Stimulated activated memory B cell treated with anti-CD40 and anti-IgM and Interleukin-4, amounts not matched to agents 10 μg/mL and 1 μg/mL and 100 μg/mL, for 72 hours (primary cell): ENCODE measurements at regions not wholly inside any gene's neighbourhood (a gene's known extent, or its start where the extent isn't known, plus 50 kb on each side); places are given as distances from the start of the nearest gene placed in this dataset.

Experiments used
- ATAC-seq: fragments of 150-1000 bp; cut with Tn5 transposase; 2 replicates; pipeline ENCODE4 v1.10.0; 2021
- H3K27ac Mint-ChIP-seq: one replicate; pipeline ENCODE4 v1.8.0; 2022; ENCODE audit warnings: mild to moderate bottlenecking, mixed read lengths
- H3K27me3 Mint-ChIP-seq: one replicate; pipeline ENCODE4 v1.8.0; 2022; ENCODE audit warnings: mixed read lengths
- H3K36me3 Mint-ChIP-seq: one replicate; pipeline ENCODE4 v1.8.0; 2022; ENCODE audit warnings: mixed read lengths
- H3K4me1 Mint-ChIP-seq: one replicate; pipeline ENCODE4 v1.8.0; 2022; ENCODE audit warnings: mixed read lengths
- H3K4me3 Mint-ChIP-seq: one replicate; pipeline ENCODE4 v1.8.0; 2022; ENCODE audit warnings: mild to moderate bottlenecking, moderate library complexity, mixed read lengths
- H3K9me3 Mint-ChIP-seq: one replicate; pipeline ENCODE4 v1.8.0; 2022; ENCODE audit warnings: mixed read lengths

GRCh38 chr20:56872620-56873458 lies 243.7 kb downstream of the TFAP2C start:
- ATAC-seq = no peak
- Mint-ChIP-seq H3K4me1 (no peaks in the 10 kb centered on the region), H3K27me3 (no peaks in the 10 kb centered on the region), H3K9me3 (peaks cover 6% of the 10 kb centered on the region), H3K4me3 (no peak overlapping the region), H3K36me3 (no peaks in the 10 kb centered on the region), H3K27ac (no peak overlapping the region)

DNA sequence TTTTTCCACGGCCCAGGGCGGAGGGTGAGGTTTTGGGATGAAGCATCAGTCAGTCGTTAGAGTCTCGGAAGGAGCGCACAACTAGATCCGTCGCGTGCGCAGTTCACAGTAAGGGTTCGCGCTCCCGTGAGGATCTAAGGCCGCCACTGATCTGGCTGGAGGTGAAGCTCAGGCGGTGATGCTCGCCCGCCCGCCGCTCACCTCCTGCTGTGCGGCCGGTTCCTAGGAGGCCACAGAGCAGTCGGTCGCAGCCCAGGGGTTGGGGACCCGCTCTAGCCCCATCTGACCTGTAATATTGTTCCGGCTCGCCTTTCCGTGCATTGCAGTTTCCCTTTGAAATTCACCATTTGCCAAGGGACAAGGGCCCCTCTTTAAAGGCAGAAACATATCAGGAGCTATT lies 244.7 kb downstream of the TFAP2C start:
- no peaks in the 10 kb centered on the region for H3K36me3 Mint-ChIP-seq
- H3K4me3 Mint-ChIP-seq = no peak overlapping the region
- no peak overlapping the region for H3K27ac Mint-ChIP-seq
- H3K27me3 Mint-ChIP-seq = no peaks in the 10 kb centered on the region
- H3K4me1 Mint-ChIP-seq = no peaks in the 10 kb centered on the region
- H3K9me3 Mint-ChIP-seq = peaks cover 16% of the 10 kb centered on the region
- no peak for ATAC-seq

DNA sequence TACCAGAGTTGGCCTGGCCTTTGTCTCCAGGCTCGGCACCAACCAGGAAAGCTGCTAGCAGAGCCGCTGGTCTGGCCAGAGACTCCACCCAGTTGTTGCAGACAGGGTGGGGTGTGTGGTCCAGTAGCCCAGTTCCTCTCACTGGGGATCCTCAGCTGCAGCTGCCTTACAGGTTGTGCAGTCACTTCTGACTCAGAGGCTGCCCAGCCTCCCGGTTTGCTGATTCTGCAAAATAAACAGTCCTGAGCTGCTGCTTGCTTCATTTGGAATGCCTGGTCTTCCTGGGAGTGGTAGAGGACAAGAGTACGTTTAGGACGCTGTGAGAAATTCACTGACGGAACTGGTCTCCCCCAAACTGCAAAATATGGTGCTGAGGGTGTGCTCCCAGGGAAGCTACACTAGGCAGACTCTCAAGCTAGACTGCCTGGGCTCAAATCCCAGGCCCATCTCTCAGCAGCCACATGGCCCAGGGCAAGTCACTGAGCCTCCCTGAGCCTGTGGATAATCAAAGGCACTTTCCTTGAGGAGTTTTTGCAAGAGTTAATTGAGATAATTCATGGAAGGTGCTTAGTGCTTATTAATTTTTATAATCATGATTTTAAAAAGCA lies 246.1 kb downstream of the TFAP2C start:
- ATAC-seq = no peak
- peaks cover 16% of the 10 kb centered on the region for H3K9me3 Mint-ChIP-seq
- no peaks in the 10 kb centered on the region for H3K27me3 Mint-ChIP-seq
- no peak overlapping the region for H3K27ac Mint-ChIP-seq
- H3K4me3 Mint-ChIP-seq = no peak overlapping the region
- H3K4me1 Mint-ChIP-seq = no peaks in the 10 kb centered on the region
- H3K36me3 Mint-ChIP-seq = no peaks in the 10 kb centered on the region

GRCh38 chr20:56875803-56876202 lies 246.7 kb downstream of the TFAP2C start:
- H3K9me3 Mint-ChIP-seq = peaks cover 16% of the 10 kb centered on the region
- no peaks in the 10 kb centered on the region for H3K36me3 Mint-ChIP-seq
- H3K4me1 Mint-ChIP-seq = no peaks in the 10 kb centered on the region
- no peaks in the 10 kb centered on the region for H3K27me3 Mint-ChIP-seq
- H3K4me3 Mint-ChIP-seq = no peak overlapping the region
- ATAC-seq = no peak
- H3K27ac Mint-ChIP-seq = no peak overlapping the region

DNA sequence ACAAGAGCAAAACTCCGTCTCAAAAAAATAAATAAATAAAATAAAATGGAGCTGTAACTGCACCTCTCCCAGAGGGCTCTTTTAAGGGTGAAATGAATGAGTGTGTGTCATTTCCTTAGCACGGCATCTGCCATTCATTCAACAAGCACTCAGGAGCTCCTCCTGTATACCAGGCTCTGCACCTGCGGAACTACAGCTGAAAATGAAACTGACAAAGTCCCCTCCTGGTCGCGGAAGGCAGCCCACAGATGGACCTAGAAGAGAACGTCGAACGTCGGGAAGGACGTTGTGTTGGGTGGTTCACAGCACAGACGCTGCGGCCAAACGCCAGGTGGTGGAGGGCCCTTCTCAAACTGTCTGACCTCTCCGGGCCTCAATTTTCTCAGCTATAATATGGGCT lies 256.4 kb downstream of the TFAP2C start:
- no peak overlapping the region for H3K4me3 Mint-ChIP-seq
- no peak overlapping the region for H3K27ac Mint-ChIP-seq
- H3K4me1 Mint-ChIP-seq = no peaks in the 10 kb centered on the region
- H3K36me3 Mint-ChIP-seq = no peaks in the 10 kb centered on the region
- ATAC-seq = no peak
- H3K9me3 Mint-ChIP-seq = peaks cover 5% of the 10 kb centered on the region
- H3K27me3 Mint-ChIP-seq = no peaks in the 10 kb centered on the region

DNA sequence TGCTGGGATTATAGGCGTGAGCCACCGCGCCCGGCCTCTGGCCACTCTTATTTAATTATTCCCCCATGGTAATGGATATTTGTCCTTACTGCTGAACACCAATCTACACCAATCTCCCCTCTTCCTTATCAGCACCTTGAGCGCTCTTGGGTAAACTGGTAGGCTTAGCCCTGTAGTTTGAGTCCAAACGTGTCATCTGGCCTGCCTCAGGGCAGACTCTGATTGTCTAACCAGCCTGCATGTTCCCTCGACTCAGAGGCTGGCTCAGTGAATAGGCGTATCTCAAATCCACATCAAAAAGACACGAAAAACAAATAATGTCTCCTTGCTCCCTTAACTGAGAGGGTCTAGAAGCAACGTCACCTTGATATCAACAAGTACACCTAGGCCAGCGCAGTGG lies 260.9 kb downstream of the TFAP2C start:
- H3K4me3 Mint-ChIP-seq = no peak overlapping the region
- H3K9me3 Mint-ChIP-seq = peaks cover 3% of the 10 kb centered on the region
- ATAC-seq = no peak
- H3K4me1 Mint-ChIP-seq = no peaks in the 10 kb centered on the region
- H3K27ac Mint-ChIP-seq = no peak overlapping the region
- H3K36me3 Mint-ChIP-seq = no peaks in the 10 kb centered on the region
- H3K27me3 Mint-ChIP-seq = no peaks in the 10 kb centered on the region

DNA sequence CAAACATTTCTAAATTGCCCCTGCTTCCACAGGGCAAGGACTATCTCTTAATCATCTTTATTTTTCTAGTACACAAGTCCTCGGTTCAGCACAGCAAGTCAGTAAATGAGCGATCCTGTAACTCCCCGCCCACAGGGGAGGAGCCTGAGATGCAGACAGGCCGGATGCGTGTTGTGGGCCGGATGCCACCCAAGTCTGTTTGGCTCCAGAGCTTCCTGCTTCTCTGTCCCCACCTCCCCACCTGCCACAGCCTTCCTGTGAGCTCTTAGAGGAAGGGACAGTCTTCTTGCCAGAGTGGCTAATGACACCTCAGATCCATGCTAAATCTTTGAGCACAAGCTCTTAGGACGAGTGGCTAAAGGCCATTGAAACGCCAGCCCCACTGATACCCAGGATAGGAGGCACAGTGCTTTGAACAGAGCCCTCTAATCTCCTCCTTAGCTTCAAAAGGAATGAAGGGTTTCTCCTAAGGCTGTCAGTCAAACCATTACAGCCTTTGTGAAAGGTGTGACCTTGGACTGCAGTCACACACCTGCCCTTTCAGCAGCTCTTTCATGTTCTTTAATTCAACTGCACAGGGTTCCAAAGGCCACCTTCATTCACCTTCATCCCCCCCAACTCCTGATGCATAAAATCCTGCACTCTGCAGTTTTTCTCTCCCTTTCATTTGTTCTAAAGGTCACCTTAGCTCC lies 264.3 kb downstream of the TFAP2C start:
- H3K27me3 Mint-ChIP-seq = no peaks in the 10 kb centered on the region
- H3K27ac Mint-ChIP-seq = no peak overlapping the region
- H3K36me3 Mint-ChIP-seq = no peaks in the 10 kb centered on the region
- ATAC-seq = no peak
- H3K4me1 Mint-ChIP-seq = no peaks in the 10 kb centered on the region
- no peak overlapping the region for H3K4me3 Mint-ChIP-seq
- no peaks in the 10 kb centered on the region for H3K9me3 Mint-ChIP-seq

- no peak overlapping the region for H3K4me3 Mint-ChIP-seq
- ATAC-seq = no peak
- H3K9me3 Mint-ChIP-seq = peaks cover 2% of the 10 kb centered on the region
- H3K27ac Mint-ChIP-seq = no peak overlapping the region
- no peaks in the 10 kb centered on the region for H3K4me1 Mint-ChIP-seq
- H3K36me3 Mint-ChIP-seq = no peaks in the 10 kb centered on the region
- no peaks in the 10 kb centered on the region for H3K27me3 Mint-ChIP-seq
Observed at GRCh38 chr20:56896447-56896846, 267.3 kb downstream of the TFAP2C start.

- H3K9me3 Mint-ChIP-seq = peaks cover 2% of the 10 kb centered on the region
- ATAC-seq = no peak
- H3K27ac Mint-ChIP-seq = no peak overlapping the region
- no peak overlapping the region for H3K4me3 Mint-ChIP-seq
- no peaks in the 10 kb centered on the region for H3K27me3 Mint-ChIP-seq
- no peaks in the 10 kb centered on the region for H3K4me1 Mint-ChIP-seq
- H3K36me3 Mint-ChIP-seq = no peaks in the 10 kb centered on the region
Observed at GRCh38 chr20:56897318-56897957, 268.3 kb downstream of the TFAP2C start.

- no peaks in the 10 kb centered on the region for H3K4me1 Mint-ChIP-seq
- H3K27ac Mint-ChIP-seq = no peak overlapping the region
- no peaks in the 10 kb centered on the region for H3K27me3 Mint-ChIP-seq
- H3K4me3 Mint-ChIP-seq = no peak overlapping the region
- peaks cover 2% of the 10 kb centered on the region for H3K9me3 Mint-ChIP-seq
- H3K36me3 Mint-ChIP-seq = no peaks in the 10 kb centered on the region
- ATAC-seq = no peak
Observed at GRCh38 chr20:56897958-56898349, 268.8 kb downstream of the TFAP2C start.

GRCh38 chr20:56899506-56899905 lies 270.4 kb downstream of the TFAP2C start:
- no peaks in the 10 kb centered on the region for H3K27me3 Mint-ChIP-seq
- H3K9me3 Mint-ChIP-seq = peaks cover 2% of the 10 kb centered on the region
- H3K27ac Mint-ChIP-seq = no peak overlapping the region
- H3K4me3 Mint-ChIP-seq = no peak overlapping the region
- no peak for ATAC-seq
- no peaks in the 10 kb centered on the region for H3K36me3 Mint-ChIP-seq
- H3K4me1 Mint-ChIP-seq = no peaks in the 10 kb centered on the region

DNA sequence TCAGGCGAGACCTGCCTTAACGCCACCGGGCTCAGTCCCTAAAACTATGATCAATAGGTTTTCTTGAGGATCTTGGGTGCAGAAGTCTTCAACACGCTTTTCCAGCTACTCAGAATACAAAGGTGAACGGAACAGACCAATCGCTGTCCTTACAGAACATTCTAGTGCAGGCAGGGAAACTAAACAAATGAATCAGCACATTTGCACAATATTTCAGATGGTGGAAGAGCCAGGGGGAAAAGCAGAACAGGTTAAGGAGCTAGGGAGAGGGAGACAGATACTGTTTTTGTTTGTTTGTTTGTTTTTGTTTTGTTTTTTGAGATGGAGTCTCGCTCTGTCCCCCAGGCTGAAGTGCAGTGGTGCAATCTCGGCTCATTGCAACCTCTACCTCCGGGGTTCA lies 271.1 kb downstream of the TFAP2C start:
- Mint-ChIP-seq H3K27ac (no peak overlapping the region), H3K4me1 (no peaks in the 10 kb centered on the region)
- no peak for ATAC-seq

GRCh38 chr20:56903421-56903820 lies 274.3 kb downstream of the TFAP2C start:
- H3K36me3 Mint-ChIP-seq = no peaks in the 10 kb centered on the region
- ATAC-seq = no peak
- H3K4me1 Mint-ChIP-seq = no peaks in the 10 kb centered on the region
- H3K27ac Mint-ChIP-seq = no peak overlapping the region
- peaks cover 2% of the 10 kb centered on the region for H3K9me3 Mint-ChIP-seq
- no peaks in the 10 kb centered on the region for H3K27me3 Mint-ChIP-seq
- H3K4me3 Mint-ChIP-seq = no peak overlapping the region

More for the DNA sequence above, 271.1 kb downstream of the TFAP2C start:
- Mint-ChIP-seq H3K9me3 (peaks cover 2% of the 10 kb centered on the region), H3K36me3 (no peaks in the 10 kb centered on the region), H3K4me3 (no peak overlapping the region), H3K27me3 (no peaks in the 10 kb centered on the region)

- Mint-ChIP-seq H3K4me1 (no peaks in the 10 kb centered on the region), H3K27me3 (no peaks in the 10 kb centered on the region), H3K36me3 (no peaks in the 10 kb centered on the region), H3K4me3 (no peak overlapping the region), H3K9me3 (peaks cover 2% of the 10 kb centered on the region), H3K27ac (no peak overlapping the region)
- ATAC-seq = no peak
Observed at GRCh38 chr20:56903858-56904257, 274.8 kb downstream of the TFAP2C start.

DNA sequence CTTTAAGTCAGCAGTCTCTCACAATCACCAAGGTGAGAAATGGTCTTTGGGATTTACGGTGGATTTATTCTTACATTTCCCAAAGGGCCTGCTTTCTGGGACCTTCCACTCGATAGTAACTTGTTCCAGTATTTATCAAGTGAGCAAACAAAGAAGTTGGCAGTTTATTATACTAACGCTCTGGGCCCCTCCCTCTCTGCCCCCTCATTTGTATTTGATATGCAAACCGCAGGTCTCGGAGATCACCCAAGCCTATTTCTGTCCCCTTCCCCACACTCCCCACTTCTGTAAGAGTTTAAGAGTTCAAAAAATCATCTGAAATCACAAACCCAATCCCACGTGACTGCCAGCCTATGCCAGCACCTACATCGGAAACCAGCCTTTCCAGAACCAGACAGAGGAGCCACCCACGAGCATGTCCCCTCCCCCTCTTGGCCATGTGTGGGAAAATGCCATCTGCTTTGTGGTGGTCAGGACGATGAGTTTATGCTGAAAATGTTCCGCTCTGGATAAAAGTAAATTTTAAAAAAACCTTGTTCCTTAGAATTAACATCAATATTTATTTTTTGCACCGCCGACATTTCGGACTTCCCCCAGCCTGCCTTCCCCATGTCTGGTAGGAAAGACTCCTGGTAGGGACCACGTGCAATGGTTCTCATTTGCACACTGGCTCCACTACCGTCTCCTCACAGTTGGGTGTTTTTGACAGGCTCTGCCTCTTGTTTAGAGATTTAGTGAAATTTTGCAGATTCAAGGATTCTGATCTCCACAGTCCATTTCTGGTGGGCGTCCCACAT lies 281.0 kb downstream of the TFAP2C start:
- Mint-ChIP-seq H3K9me3 (peaks cover 3% of the 10 kb centered on the region), H3K4me1 (no peaks in the 10 kb centered on the region), H3K4me3 (no peak overlapping the region), H3K27ac (no peak overlapping the region), H3K27me3 (peaks cover 13% of the 10 kb centered on the region), H3K36me3 (no peaks in the 10 kb centered on the region)
- ATAC-seq = no peak
